ENCODE measurements at regions not wholly inside any gene's neighbourhood (a gene's known extent, or its start where the extent isn't known, plus 50 kb on each side); places are given as distances from the start of the nearest gene placed in this dataset.

- TF ChIP-seq CTCF (IDR thresholded peaks at IDR 0.05) (no peak), POLR2AphosphoS5 (IDR thresholded peaks at IDR 0.05) (no peak), POLR2A (IDR thresholded peaks at IDR 0.05) (no peak), EP300 (IDR thresholded peaks at IDR 0.05; ENCODE audit: low read depth) (no peak)
Measured at GRCh38 chr2:64399521-64399920, 54.4 kb upstream of the LGALSL start.
